Vagina (tissue), 2 donors: ENCODE measurements at regions not wholly inside any gene's neighbourhood (a gene's known extent, or its start where the extent isn't known, plus 50 kb on each side); places are given as distances from the start of the nearest gene placed in this dataset.
"Not testable (repeated sequence)": the region's sequence is repeated elsewhere in the genome, so short reads cannot be mapped to it uniquely, and the experiment has no call there.

Experiments
- DNase-seq, 2 donors: peaks; one replicate each; pipeline ENCODE4 v3.0.0-alpha.2; 2017; ENCODE audit errors: extremely low spot score in 2 of 2
- H3K27ac ChIP-seq: fragments of 200-600 bp; sonication (generic); one replicate; pipeline ENCODE4 v1.5.1; 2019
- H3K27me3 ChIP-seq: fragments of 200-600 bp; sonication (generic); one replicate; pipeline ENCODE4 v1.5.1; 2019
- H3K36me3 ChIP-seq, 2 donors: fragments of 200-600 bp; sonication (generic); one replicate each; pipeline ENCODE4 v1.5.1; 2017 to 2019
- H3K4me1 ChIP-seq: fragments of 200-600 bp; sonication (generic); one replicate; pipeline ENCODE4 v1.5.1; 2019
- H3K4me3 ChIP-seq, 2 donors: fragments of 200-600 bp; sonication (generic); 1 replicate in 1 of 2; 2 replicates in 1 of 2; pipeline ENCODE4 v1.5.1; 2016 to 2019
- H3K9me3 ChIP-seq: fragments of 200-600 bp; sonication (generic); one replicate; pipeline ENCODE4 v1.5.1; 2019
- POLR2A ChIP-seq, 2 donors: fragments of 450-650 bp; IDR thresholded peaks; one replicate each; pipeline ENCODE4 v1.6.1; 2017; ENCODE audit warnings: antibody characterized with exemption in 2 of 2, mild to moderate bottlenecking in 2 of 2, moderate library complexity in 2 of 2
- POLR2AphosphoS5 ChIP-seq, 2 donors: sonication (generic); formaldehyde crosslinking; IDR thresholded peaks; one replicate each; pipeline ENCODE4 v1.9.0; 2017; ENCODE audit warnings: antibody characterized with exemption in 2 of 2, mild to moderate bottlenecking in 2 of 2, low read depth in 1 of 2; ENCODE audit not compliant: insufficient read depth in 1 of 2
- intact Hi-C: fragments of 100-400 bp; cut with DNase I; formaldehyde crosslinking; loops from one replicate; pipeline ENCODE4 v1.15.1; 2023
- TF ChIP-seq, protein P1 (sequence below), 3 experiments: fragments of 450-650 bp in 2 of 3; fragments of 200-600 bp in 1 of 3; sonication (generic) in 1 of 3; IDR thresholded peaks; one replicate each; pipeline ENCODE4 v1.5.1; 2017 to 2019; ENCODE audit warnings: antibody characterized with exemption in 3 of 3, mild to moderate bottlenecking in 2 of 3, moderate library complexity in 2 of 3

GRCh38 chr6:131469130-131469529 lies 103.9 kb upstream of the ARG1 start:
- no peak for DNase-seq
- Histone ChIP-seq H3K4me3 (no peak overlapping the region), H3K9me3 (no peaks in the 10 kb centered on the region), H3K4me1 (peaks cover 10% of the 10 kb centered on the region), H3K27ac (no peak overlapping the region), H3K27me3 (no peaks in the 10 kb centered on the region), H3K36me3 (no peaks in the 10 kb centered on the region)
- TF ChIP-seq, protein P1, sequence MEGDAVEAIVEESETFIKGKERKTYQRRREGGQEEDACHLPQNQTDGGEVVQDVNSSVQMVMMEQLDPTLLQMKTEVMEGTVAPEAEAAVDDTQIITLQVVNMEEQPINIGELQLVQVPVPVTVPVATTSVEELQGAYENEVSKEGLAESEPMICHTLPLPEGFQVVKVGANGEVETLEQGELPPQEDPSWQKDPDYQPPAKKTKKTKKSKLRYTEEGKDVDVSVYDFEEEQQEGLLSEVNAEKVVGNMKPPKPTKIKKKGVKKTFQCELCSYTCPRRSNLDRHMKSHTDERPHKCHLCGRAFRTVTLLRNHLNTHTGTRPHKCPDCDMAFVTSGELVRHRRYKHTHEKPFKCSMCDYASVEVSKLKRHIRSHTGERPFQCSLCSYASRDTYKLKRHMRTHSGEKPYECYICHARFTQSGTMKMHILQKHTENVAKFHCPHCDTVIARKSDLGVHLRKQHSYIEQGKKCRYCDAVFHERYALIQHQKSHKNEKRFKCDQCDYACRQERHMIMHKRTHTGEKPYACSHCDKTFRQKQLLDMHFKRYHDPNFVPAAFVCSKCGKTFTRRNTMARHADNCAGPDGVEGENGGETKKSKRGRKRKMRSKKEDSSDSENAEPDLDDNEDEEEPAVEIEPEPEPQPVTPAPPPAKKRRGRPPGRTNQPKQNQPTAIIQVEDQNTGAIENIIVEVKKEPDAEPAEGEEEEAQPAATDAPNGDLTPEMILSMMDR (IDR thresholded peaks at IDR 0.05) = no peak
- TF ChIP-seq POLR2A (IDR thresholded peaks at IDR 0.05) (no peak), POLR2AphosphoS5 (IDR thresholded peaks at IDR 0.05; ENCODE audit: insufficient read depth in 1 of 2, low read depth in 1 of 2) (no peak)
- intact Hi-C loops = no loop called here

DNA sequence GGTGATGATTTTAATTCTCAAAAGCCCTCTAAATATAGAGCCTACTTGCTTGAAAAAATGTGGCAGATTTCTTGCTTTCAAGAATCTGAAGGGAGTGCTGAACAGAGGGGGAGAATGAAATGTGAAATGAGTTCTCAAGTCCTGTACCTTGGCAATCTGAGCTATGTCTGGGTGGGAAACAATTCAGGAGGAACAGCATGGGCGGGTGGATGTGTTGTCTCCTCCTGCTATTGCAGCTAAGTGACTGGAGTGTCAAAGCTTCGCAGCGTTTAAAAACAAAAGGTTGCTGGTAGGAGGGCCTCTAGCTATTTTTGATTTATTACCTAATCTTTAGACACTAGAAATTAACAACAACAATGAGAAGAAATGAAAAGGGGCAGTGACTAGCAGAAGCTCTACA lies 102.5 kb upstream of the ARG1 start:
- Histone ChIP-seq H3K36me3 (no peaks in the 10 kb centered on the region), H3K4me1 (peaks cover 10% of the 10 kb centered on the region), H3K9me3 (no peaks in the 10 kb centered on the region), H3K27ac (no peak overlapping the region), H3K27me3 (no peaks in the 10 kb centered on the region), H3K4me3 (no peak overlapping the region)
- intact Hi-C loops = no loop called here
- TF ChIP-seq, protein P1 (IDR thresholded peaks at IDR 0.05) = no peak
- TF ChIP-seq POLR2AphosphoS5 (IDR thresholded peaks at IDR 0.05; ENCODE audit: insufficient read depth in 1 of 2, low read depth in 1 of 2) (no peak), POLR2A (IDR thresholded peaks at IDR 0.05) (no peak)
- DNase-seq = no peak

DNA sequence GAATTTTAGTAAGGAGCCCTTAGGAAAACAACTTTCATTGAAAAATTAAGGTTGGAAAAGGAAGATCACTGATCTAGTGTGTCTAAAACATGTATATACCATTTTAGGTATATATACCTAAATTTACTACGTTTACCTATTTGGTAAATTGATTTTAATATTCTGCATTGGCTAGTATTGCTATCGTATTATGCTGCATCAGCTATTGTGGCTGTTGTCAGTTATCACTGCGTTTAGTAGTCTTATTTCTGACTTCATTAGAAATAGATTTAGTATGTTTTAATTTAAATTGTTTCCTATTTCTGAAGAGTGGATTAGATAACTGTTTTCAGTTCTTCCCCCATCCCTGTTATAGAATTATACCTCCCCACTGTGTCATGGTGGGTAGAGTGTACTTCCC lies 101.7 kb upstream of the ARG1 start:
- Histone ChIP-seq H3K36me3 (no peaks in the 10 kb centered on the region), H3K27ac (no peak overlapping the region), H3K9me3 (no peaks in the 10 kb centered on the region), H3K27me3 (no peaks in the 10 kb centered on the region), H3K4me1 (peaks cover 10% of the 10 kb centered on the region), H3K4me3 (no peak overlapping the region)
- intact Hi-C loops = no loop called here
- no peak for DNase-seq
- TF ChIP-seq POLR2A (IDR thresholded peaks at IDR 0.05) (no peak), POLR2AphosphoS5 (IDR thresholded peaks at IDR 0.05; ENCODE audit: insufficient read depth in 1 of 2, low read depth in 1 of 2) (no peak)
- TF ChIP-seq, protein P1 (IDR thresholded peaks at IDR 0.05) = no peak

DNA sequence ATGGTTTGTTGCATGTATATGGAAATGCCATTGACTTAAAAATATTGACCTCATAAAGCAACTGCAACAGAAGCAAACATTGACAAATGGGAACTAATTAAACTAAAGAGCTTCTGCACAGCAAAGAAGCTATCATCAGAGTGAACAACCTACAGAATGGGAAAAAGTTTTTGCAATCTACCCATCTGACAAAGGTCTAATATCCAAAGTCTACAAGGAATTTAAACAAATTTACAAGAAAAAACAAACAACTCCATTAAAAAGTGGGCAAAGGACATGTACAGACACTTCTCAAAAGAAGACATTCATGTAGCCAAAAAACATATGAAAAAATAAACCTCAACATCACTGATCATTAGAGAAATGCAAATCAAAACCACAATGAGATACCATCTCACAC lies 99.7 kb upstream of the ARG1 start:
- H3K4me1 ChIP-seq, DNase-seq, H3K4me3 ChIP-seq, H3K9me3 ChIP-seq, H3K36me3 ChIP-seq, H3K27ac ChIP-seq, H3K27me3 ChIP-seq, intact Hi-C loops: not testable (repeated sequence)

GRCh38 chr6:131476362-131476761 lies 96.7 kb upstream of the ARG1 start:
- Histone ChIP-seq H3K4me3 (no peak overlapping the region), H3K9me3 (no peaks in the 10 kb centered on the region), H3K36me3 (no peaks in the 10 kb centered on the region), H3K27me3 (no peaks in the 10 kb centered on the region), H3K4me1 (no peaks in the 10 kb centered on the region), H3K27ac (no peak overlapping the region)
- intact Hi-C loops = no loop called here
- no peak for DNase-seq
- TF ChIP-seq POLR2AphosphoS5 (IDR thresholded peaks at IDR 0.05; ENCODE audit: insufficient read depth in 1 of 2, low read depth in 1 of 2) = peak in 1 of 2 donors; percentile 10
- no peak for TF ChIP-seq POLR2A (IDR thresholded peaks at IDR 0.05)
- TF ChIP-seq, protein P1 (IDR thresholded peaks at IDR 0.05) = no peak

GRCh38 chr6:131478740-131479211 lies 94.2 kb upstream of the ARG1 start:
- H3K9me3 ChIP-seq, H3K27me3 ChIP-seq, DNase-seq, H3K4me3 ChIP-seq, H3K36me3 ChIP-seq, H3K27ac ChIP-seq, H3K4me1 ChIP-seq, intact Hi-C loops: not testable (repeated sequence)
